HepG2 (cell line): ENCODE measurements at regions not wholly inside any gene's neighbourhood (a gene's known extent, or its start where the extent isn't known, plus 50 kb on each side); places are given as distances from the start of the nearest gene placed in this dataset.

ENCODE experiments used
- JUND ChIP-seq: sonication (generic); formaldehyde crosslinking; IDR thresholded peaks from 2 replicates; pipeline ENCODE4 v1.8.0; 2022; ENCODE audit warnings: mild to moderate bottlenecking, missing genetic modification reagents
- ZBTB38 ChIP-seq: sonication (generic); formaldehyde crosslinking; IDR thresholded peaks from 2 replicates; pipeline ENCODE4 v1.5.1; 2020; ENCODE audit warnings: mild to moderate bottlenecking, missing genetic modification reagents

GRCh38 chr1:213929398-213929797 lies 58.4 kb upstream of the PROX1 start:
- TF ChIP-seq JUND (CRISPR knock-in tag): no peak
- TF ChIP-seq ZBTB38: no peak
